ENCODE measurements at regions not wholly inside any gene's neighbourhood (a gene's known extent, or its start where the extent isn't known, plus 50 kb on each side); places are given as distances from the start of the nearest gene placed in this dataset.
"Not testable (repeated sequence)": the region's sequence is repeated elsewhere in the genome, so short reads cannot be mapped to it uniquely, and the experiment has no call there.

- no peak for DNase-seq (ENCODE audit: low spot score)
Measured at GRCh38 chr10:78596556-78596955, 472.2 kb upstream of the ZMIZ1 start.

DNA sequence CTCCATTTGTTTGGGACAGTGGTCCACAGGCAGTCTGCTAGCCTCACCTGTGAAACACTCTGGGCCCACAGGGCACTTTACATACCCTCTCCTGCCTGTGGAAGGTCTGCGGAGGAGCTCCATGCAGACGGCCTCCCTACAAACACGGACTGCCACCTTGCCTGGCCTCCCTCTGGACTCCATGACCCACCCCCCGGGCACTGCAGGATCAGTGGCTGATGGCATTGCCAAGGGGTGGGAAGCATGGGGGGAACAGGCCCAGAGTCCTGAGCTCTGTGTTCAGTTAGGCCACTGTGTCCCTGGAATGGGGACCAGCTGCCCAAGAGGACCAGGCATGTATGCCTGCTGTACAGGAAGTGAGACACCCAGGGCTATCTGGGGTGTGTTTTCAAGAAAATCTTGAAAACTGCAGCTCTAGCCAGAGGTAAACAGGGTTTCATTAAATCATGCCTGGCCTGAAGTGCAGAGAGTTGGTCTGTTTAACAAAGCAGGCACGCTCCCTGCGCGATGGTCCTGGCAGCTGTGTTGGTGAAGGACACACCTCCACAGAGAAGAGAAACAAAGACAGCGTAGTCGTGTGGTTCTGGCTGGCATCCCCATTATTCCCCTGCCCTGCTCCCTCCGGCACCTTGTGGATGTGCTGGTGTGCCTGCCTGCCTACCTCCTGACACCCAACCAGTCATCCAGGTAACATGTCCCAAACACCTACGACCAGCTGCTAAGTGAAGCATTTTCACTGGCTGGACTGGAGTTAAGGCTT, 470.8 kb upstream of the ZMIZ1 start:
- DNase-seq (ENCODE audit: low spot score): no peak

GRCh38 chr10:78599122-78599853, 469.5 kb upstream of the ZMIZ1 start:
- no peak for DNase-seq (ENCODE audit: low spot score)

GRCh38 chr10:78600121-78600665, 468.6 kb upstream of the ZMIZ1 start:
- no peak for DNase-seq (ENCODE audit: low spot score)

- no peak for DNase-seq (ENCODE audit: low spot score)
Measured at GRCh38 chr10:78600740-78601139, 468.0 kb upstream of the ZMIZ1 start.

GRCh38 chr10:78602201-78602932, 466.4 kb upstream of the ZMIZ1 start:
- no peak for DNase-seq (ENCODE audit: low spot score)

DNA sequence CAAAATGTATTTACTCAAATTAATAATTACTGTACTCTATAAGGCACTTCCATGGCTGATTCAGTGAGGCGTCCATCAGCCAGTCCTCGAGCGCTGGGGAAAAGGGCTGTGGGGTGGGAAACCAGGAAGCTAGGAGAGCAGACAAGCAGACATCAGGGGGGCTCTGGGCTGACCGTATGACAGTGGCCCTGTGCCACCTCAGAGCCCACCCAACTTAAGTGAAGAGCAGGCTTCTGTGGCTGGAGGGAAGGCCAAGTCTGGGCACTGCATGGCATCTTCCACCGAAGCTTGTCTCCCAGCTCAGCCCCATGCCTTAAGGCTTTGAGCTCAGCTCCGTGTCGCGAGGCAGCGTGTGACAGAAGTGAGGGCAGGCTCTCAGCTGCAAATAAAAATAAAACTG, 464.5 kb upstream of the ZMIZ1 start:
- no peak for DNase-seq (ENCODE audit: low spot score)

DNA sequence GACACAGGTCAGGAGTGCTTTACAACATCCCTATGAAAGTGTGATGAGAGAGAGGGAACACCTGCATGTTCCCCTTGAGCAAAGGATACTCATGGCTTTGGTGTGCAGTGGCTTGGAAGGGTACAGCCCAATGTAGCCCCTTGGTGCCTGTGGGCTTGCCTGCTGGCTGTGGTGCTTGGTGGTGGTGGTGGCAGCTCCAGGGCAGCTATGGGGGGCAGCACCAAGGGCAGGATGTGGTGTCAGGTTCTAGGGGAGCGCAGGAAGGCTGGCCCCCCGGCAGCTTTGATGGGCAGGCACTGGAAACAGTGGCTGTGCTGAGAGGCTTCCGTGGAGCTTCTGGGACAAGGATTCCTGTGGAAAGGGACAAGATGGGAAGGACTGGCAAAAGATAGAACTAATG, 464.0 kb upstream of the ZMIZ1 start:
- DNase-seq (ENCODE audit: low spot score): no peak

DNA sequence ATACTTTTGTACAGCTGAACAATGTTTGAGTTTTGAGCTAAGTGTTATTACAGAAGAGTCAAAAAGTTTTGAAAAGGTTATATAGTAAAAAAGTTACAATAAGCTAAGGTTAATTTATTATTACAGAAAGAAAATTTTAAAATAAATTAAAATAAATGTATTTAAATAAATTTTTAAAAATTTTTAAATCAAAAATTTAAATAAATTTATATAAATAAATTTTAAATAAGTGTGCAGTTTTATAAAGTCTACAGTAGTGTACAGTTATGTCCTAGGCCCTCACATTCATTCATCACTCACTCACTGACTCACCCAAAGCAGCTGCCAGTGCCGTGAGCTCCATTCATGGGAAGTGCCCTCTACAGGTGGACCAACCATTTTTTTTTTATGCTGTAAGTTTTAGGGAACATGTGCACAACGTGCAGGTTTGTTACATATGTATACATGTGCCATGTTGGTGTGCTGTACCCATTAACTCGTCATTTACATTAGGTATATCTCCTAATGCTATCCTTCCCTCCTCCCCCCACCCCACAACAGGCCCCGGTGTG, 462.9 kb upstream of the ZMIZ1 start:
- DNase-seq (ENCODE audit: low spot score): no peak

DNA sequence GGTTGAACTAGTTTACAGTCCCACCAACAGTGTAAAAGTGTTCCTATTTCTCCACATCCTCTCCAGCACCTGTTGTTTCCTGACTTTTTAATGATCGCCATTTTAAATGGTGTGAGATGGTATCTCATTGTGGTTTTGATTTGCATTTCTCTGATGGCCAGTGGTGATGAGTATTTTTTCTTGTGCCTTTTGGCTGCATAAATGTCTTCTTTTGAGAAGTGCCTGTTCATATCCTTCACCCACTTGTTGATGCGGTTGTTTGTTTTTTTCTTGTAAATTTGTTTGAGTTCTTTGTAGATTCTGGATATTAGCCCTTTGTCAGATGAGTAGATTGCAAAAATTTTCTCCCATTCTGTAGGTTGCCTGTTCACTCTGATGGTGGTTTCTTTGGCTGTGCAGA, 462.0 kb upstream of the ZMIZ1 start:
- DNase-seq (ENCODE audit: low spot score): not testable (repeated sequence)

DNA sequence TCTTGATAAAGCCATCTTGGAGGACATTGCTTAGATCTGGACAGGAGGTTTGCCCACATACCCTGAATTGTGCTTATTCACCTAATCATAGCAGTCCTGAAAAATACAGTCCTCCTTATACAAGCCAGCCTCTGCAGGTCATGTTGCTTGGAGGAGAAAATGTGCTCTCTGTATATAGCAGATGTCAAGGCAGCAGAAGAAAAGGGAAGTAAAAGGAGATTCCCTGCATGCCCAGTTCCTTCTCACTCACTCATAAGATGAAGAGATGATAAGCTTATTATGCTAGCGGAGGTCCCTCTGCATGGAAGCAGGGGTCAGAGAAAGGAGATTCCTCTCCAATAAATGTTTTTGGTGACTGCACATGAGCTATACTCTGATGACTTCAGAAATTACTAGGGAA, 458.8 kb upstream of the ZMIZ1 start:
- DNase-seq (ENCODE audit: low spot score): no peak

DNA sequence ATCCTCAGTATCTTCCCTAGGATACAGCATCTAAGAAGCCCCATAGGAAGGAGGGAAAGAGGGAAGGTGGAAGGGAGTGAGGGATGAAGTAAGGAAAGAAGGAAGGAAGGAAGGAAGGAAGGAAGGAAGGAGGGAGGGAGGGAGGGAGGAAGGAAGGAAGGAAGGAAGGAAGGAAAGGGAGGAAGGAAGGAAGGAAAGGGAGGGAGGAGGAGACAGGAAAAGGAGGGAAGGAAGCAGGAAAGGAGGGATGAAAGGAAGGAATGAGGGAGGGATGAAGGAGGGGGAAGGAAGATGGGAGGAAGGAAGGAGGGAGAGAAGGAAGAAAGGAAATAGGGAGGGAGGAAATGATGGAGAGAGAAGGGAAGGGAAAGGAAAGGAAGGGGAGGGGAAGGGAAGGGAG, 455.6 kb upstream of the ZMIZ1 start:
- no peak for DNase-seq (ENCODE audit: low spot score)

DNA sequence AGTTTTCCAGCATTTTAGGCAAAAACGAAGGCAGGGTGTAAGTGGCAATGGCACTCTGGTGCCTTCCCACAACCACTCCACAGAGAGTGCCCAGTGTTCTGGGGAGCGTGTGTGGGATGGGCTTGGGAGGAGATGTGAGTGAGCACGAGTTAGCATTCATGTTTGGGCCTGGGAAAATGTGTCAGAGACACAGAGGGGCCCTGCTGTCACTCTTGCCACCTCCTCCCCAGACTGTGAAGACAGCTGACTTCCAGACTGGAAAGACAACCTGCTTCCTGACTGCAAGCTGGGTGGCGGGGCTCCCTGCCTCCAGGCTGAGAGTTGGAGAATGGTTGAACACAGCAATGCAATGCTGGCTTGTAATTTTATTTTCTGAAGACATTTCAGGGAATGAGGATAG, 454.5 kb upstream of the ZMIZ1 start:
- DNase-seq (ENCODE audit: low spot score): no peak

DNA sequence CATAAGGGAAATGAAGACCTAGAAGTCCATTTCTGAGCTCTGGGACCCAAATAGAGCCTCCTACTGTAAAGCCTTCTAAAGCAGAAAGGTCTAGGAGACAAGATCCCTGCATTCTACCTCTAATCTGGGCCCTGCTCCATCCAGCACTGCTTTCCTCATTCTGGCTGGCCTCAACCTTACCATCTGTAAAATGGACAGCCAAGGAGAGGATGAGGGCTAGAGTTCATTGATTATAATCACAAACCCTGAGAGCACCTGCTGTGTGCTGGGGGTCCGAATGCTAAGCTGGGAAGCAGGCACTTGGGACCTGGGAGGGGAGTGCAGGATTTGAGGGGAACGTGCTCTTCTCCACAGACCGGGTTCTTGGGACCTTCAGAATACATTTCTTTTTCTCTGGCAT, 454.0 kb upstream of the ZMIZ1 start:
- no peak for DNase-seq (ENCODE audit: low spot score)

GRCh38 chr10:78616125-78616695, 452.6 kb upstream of the ZMIZ1 start:
- DNase-seq (ENCODE audit: low spot score): no peak

DNA sequence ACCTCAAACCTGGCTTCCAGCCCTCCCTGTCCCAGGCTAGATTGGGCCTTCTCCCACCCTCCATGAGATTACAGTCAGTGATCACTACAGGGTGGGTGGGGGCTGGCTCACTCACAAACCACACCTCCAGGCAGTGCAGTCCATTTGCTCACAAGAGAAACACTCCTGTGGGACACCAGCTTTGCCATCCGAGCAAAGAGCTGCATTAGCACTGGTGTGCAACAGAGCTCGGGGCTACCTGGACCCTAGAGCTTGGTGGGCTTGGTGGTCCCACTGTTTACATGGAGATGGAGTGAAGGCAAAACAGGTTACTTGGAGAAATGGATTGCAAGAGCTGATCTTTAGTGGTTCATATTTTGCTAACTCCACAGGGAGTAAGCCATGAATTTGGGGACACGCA, 451.7 kb upstream of the ZMIZ1 start:
- no peak for DNase-seq (ENCODE audit: low spot score)

GRCh38 chr10:78617631-78618030, 451.1 kb upstream of the ZMIZ1 start:
- no peak for DNase-seq (ENCODE audit: low spot score)

GRCh38 chr10:78618050-78618449, 450.7 kb upstream of the ZMIZ1 start:
- DNase-seq (ENCODE audit: low spot score): no peak

GRCh38 chr10:78619115-78619851, 449.5 kb upstream of the ZMIZ1 start:
- no peak for DNase-seq (ENCODE audit: low spot score)

DNA sequence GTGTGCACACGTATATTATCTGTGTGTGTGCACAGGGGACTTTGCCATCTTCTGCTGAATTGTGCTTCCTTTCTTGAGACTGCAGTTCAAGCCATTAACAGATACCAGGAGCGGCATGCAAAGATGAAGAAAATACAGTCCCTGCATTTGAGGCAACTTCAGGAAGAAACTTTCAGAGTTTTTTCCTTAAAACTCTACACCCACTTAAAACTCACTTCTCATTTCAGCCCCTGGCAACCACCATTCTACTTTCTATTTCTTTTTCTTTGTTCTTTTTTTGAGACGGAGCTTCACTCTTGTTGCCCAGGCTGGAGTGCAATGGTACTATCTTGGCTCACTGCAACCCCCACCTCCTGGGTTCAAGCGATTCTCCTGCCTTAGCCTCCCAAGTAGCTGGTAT, 448.9 kb upstream of the ZMIZ1 start:
- DNase-seq (ENCODE audit: low spot score): no peak

Data from hematopoietic multipotent progenitor cell treated with erythropoietin and hydrocortisone succinate and interleukin-3 and kit ligand, for 17 days (in vitro differentiated cells).